HepG2 (cell line): ENCODE measurements at regions not wholly inside any gene's neighbourhood (a gene's known extent, or its start where the extent isn't known, plus 50 kb on each side); places are given as distances from the start of the nearest gene placed in this dataset.

Experiments used
- ATAC-seq: fragments of 200-7000 bp; cut with Tn5 transposase; 3 replicates; pipeline ENCODE4 v1.9.1; 2020; ENCODE audit warnings: mild to moderate bottlenecking, moderate library complexity
- BruUV-seq: library from RNA; stranded (reverse); fragments of 400-500 nt; replicated peaks from 2 replicates; lab custom pipeline; 2021; lab: Mats Ljungman, UMichigan
- CTCF ChIA-PET: fragments of 300-600 bp; formaldehyde crosslinking; extraction: SDS; loops from one replicate; lab custom pipeline; 2021; ENCODE audit warnings: low total read pairs, inconsistent platforms, low intra/inter-chr PET ratio; lab: Yijun Ruan, JAX
- POLR2A ChIA-PET: fragments of 350-600 bp; sonication (Branson Sonifier 250); formaldehyde crosslinking; loops from one replicate; lab custom pipeline; 2020; ENCODE audit warnings: antibody characterized with exemption, inconsistent platforms; lab: Yijun Ruan, JAX
- DNase-seq: peaks from one replicate; pipeline ENCODE4 v3.0.0-alpha.2; 2015; ENCODE audit warnings: low spot score
- FAIRE-seq: peaks from 3 replicates; lab custom pipeline; 2011; peaks lifted over from hg19 to GRCh38; lab: Jason Lieb, UNC
- H2AFZ ChIP-seq: one replicate; pipeline ENCODE4 v1.6.1; 2011; ENCODE audit warnings: low read length, inconsistent platforms
- H3K27ac ChIP-seq: fragments of 300-600 bp; 3 replicates; pipeline ENCODE4 v1.8.0; 2011; ENCODE audit warnings: mixed run types, mild to moderate bottlenecking, mixed read lengths, low read length, inconsistent platforms; ENCODE audit not compliant: insufficient read depth; ENCODE audit errors: extremely low read length
- H3K27me3 ChIP-seq, 2 experiments: fragments of 200-600 bp in 1 of 2; 2 replicates in 1 of 2; 3 replicates in 1 of 2; pipeline versions ENCODE4 v1.6.0 to v1.8.0; 2011; ENCODE audit warnings: low read length in 2 of 2, mild to moderate bottlenecking in 2 of 2, moderate library complexity in 2 of 2, inconsistent platforms in 1 of 2; ENCODE audit not compliant: insufficient read depth in 2 of 2, control insufficient read depth in 1 of 2
- H3K36me3 ChIP-seq, 2 experiments: fragments of 200-600 bp in 1 of 2; replicated peaks in 1 of 2; 2 replicates in 1 of 2; 3 replicates in 1 of 2; pipeline versions ENCODE4 v1.5.1 to v1.8.0; 2011; ENCODE audit warnings: low read length in 2 of 2, inconsistent platforms in 1 of 2; ENCODE audit not compliant: insufficient read depth in 2 of 2, control insufficient read depth in 1 of 2
- H3K4me1 ChIP-seq: 2 replicates; pipeline ENCODE4 v1.5.1; 2012; ENCODE audit warnings: low read length, inconsistent platforms; ENCODE audit not compliant: insufficient read depth
- H3K4me2 ChIP-seq: 2 replicates; pipeline ENCODE4 v1.6.0; 2011; ENCODE audit warnings: low read depth, low read length, inconsistent platforms
- H3K4me3 ChIP-seq, 3 experiments: fragments of 200-600 bp in 1 of 3; sonication (generic), shearing (Covaris generic) in 1 of 3; replicated peaks in 1 of 3; 2 replicates each; pipeline ENCODE4 v1.5.1; 2011 to 2016; ENCODE audit warnings: low read length in 3 of 3, inconsistent platforms in 2 of 3, low read depth in 2 of 3, mild to moderate bottlenecking in 2 of 3, control low read depth in 1 of 3, mixed read lengths in 1 of 3; ENCODE audit not compliant: insufficient read depth in 1 of 3
- H3K79me2 ChIP-seq: one replicate; pipeline ENCODE4 v1.6.1; 2011; ENCODE audit warnings: low read length, inconsistent platforms; ENCODE audit not compliant: insufficient read depth
- H3K9ac ChIP-seq: 2 replicates; pipeline ENCODE4 v1.6.0; 2011; ENCODE audit warnings: mild to moderate bottlenecking, low read depth, low read length, inconsistent platforms; ENCODE audit not compliant: insufficient read depth
- H3K9me3 ChIP-seq: 2 replicates; pipeline ENCODE4 v1.5.1; 2012; ENCODE audit warnings: mild to moderate bottlenecking, low read length
- H4K20me1 ChIP-seq: 2 replicates; pipeline ENCODE4 v1.6.0; 2011; ENCODE audit warnings: inconsistent platforms, mild to moderate bottlenecking, low read length, moderate library complexity; ENCODE audit not compliant: insufficient read depth
- AKAP8 ChIP-seq: sonication (generic); formaldehyde crosslinking; IDR thresholded peaks from 2 replicates; pipeline ENCODE4 v1.5.1; 2020; ENCODE audit warnings: mild to moderate bottlenecking, missing genetic modification reagents
- HNRNPK ChIP-seq: fragments of 200-400 bp; formaldehyde crosslinking; IDR thresholded peaks from 2 replicates; pipeline ENCODE4 v1.6.1; 2018; ENCODE audit warnings: low read length, low read depth, moderate library complexity, mild to moderate bottlenecking; ENCODE audit not compliant: poor library complexity, severe bottlenecking
- PRDM15 ChIP-seq: sonication (generic); formaldehyde crosslinking; IDR thresholded peaks from 2 replicates; pipeline ENCODE4 v1.4.0; 2020; ENCODE audit warnings: missing genetic modification reagents
- TEF ChIP-seq: sonication (generic); formaldehyde crosslinking; IDR thresholded peaks from 2 replicates; pipeline ENCODE4 v1.5.0; 2020; ENCODE audit warnings: missing genetic modification reagents
- ZNF263 ChIP-seq: sonication (generic); formaldehyde crosslinking; IDR thresholded peaks from 2 replicates; pipeline ENCODE4 v1.4.0; 2020; ENCODE audit warnings: missing genetic modification reagents
- WGBS: methylation state at CpG from one replicate; pipeline ENCODE4 v1.1.6; 2017; ENCODE audit warnings: low lambda C conversion rate; 5-methylcytosine and 5-hydroxymethylcytosine counted together
- in situ Hi-C: cut with HindIII; loops from 2 replicates; pipeline ENCODE4 v1.10.0; 2017; ENCODE audit warnings: low pct_unique_long_range_greater_than_20kb; ENCODE audit not compliant: extremely low pct_ligation_motif_present
- intact Hi-C: fragments of 100-400 bp; cut with micrococcal nuclease; formaldehyde crosslinking; loops from one replicate; pipeline ENCODE4 v1.10.0; 2022; ENCODE audit not compliant: unreplicated experiment

GRCh38 chr10:86599729-86600128 is 54.6 kb upstream of the OPN4 start:
- TF ChIP-seq PRDM15, result no peak
- no peak for TF ChIP-seq HNRNPK
- TF ChIP-seq AKAP8 (CRISPR knock-in tag), result no peak
- peak; percentile 58; the same call in 1 of the 2 replicates for TF ChIP-seq ZNF263 (CRISPR knock-in tag)
- no peak for TF ChIP-seq TEF (CRISPR knock-in tag)
- TF ChIP-seq, all 625 proteins: peak for 1
- DNase-seq (no peak), ATAC-seq (peak; percentile 74), FAIRE-seq (no peak)
- ChIA-PET CTCF (no interaction called here), POLR2A (no interaction called here)
- 0% methylated on average over 2 of the region's 4 CpGs for WGBS
- no peaks in the 10 kb centered on the region for H4K20me1 ChIP-seq
- BruUV-seq, result no TSS peak
- no peak overlapping the region for H3K27ac ChIP-seq
- peaks cover 41% of the 10 kb centered on the region for H3K4me1 ChIP-seq
- peak overlapping the region; percentile 51 for H3K4me2 ChIP-seq
- H3K27me3 ChIP-seq, result no peaks in the 10 kb centered on the region; a peak in 2 of 5 replicates
- H3K4me3 ChIP-seq, result no peak overlapping the region
- no peaks in the 10 kb centered on the region for H3K9me3 ChIP-seq
- intact Hi-C loops, result no loop called here
- H3K9ac ChIP-seq, result no peak overlapping the region
- in situ Hi-C loops, result no loop called here
- H3K36me3 ChIP-seq, result no peaks in the 10 kb centered on the region
- H3K79me2 ChIP-seq, result no peaks in the 10 kb centered on the region
- no peak overlapping the region for H2AFZ ChIP-seq
